Uterus (tissue), 3 donors: ENCODE measurements at regions not wholly inside any gene's neighbourhood (a gene's known extent, or its start where the extent isn't known, plus 50 kb on each side); places are given as distances from the start of the nearest gene placed in this dataset.

ENCODE experiments used
- DNase-seq, 2 donors: peaks; one replicate each; pipeline ENCODE4 v3.0.0-alpha.2; 2019 to 2020
- H3K27ac ChIP-seq, 2 donors: fragments of 200-600 bp; sonication (generic); 1 replicate in 1 of 2; 2 replicates in 1 of 2; pipeline ENCODE4 v1.5.1; 2016 to 2018
- H3K27me3 ChIP-seq, 2 donors: fragments of 200-600 bp; sonication (generic); one replicate each; pipeline ENCODE4 v1.5.1; 2018 to 2019; ENCODE audit warnings: control low read depth in 1 of 2
- H3K36me3 ChIP-seq, 2 donors: fragments of 200-600 bp; sonication (generic); one replicate each; pipeline ENCODE4 v1.5.1; 2019; ENCODE audit warnings: control low read depth in 1 of 2
- H3K4me1 ChIP-seq, 2 donors: fragments of 200-600 bp; sonication (generic); one replicate each; pipeline ENCODE4 v1.5.1; 2018 to 2019; ENCODE audit warnings: control low read depth in 1 of 2
- H3K4me3 ChIP-seq, 2 donors: fragments of 200-600 bp; sonication (generic); 1 replicate in 1 of 2; 2 replicates in 1 of 2; pipeline ENCODE4 v1.5.1; 2018 to 2019; ENCODE audit warnings: mild to moderate bottlenecking in 1 of 2
- H3K9me3 ChIP-seq, 2 donors: fragments of 200-600 bp; sonication (generic); one replicate each; pipeline ENCODE4 v1.5.1; 2019; ENCODE audit warnings: control low read depth in 1 of 2
- POLR2A ChIP-seq, 2 donors: fragments of 450-650 bp; IDR thresholded peaks; one replicate each; pipeline ENCODE4 v1.6.1; 2016; ENCODE audit warnings: antibody characterized with exemption in 2 of 2, mild to moderate bottlenecking in 1 of 2, moderate library complexity in 1 of 2
- intact Hi-C: fragments of 100-400 bp; cut with DNase I; formaldehyde crosslinking; loops from one replicate; pipeline ENCODE4 v1.15.1; 2023; ENCODE audit warnings: low total_unique reads
- TF ChIP-seq, protein P1 (sequence below), 4 experiments: fragments of 200-600 bp in 2 of 4; fragments of 450-650 bp in 2 of 4; sonication (generic) in 2 of 4; IDR thresholded peaks; one replicate each; pipeline ENCODE4 v1.5.1; 2016 to 2019; ENCODE audit warnings: antibody characterized with exemption in 4 of 4, mild to moderate bottlenecking in 2 of 4, moderate library complexity in 1 of 4
- donor health status: DM: yes; HTN: yes; CAD: no.

DNA sequence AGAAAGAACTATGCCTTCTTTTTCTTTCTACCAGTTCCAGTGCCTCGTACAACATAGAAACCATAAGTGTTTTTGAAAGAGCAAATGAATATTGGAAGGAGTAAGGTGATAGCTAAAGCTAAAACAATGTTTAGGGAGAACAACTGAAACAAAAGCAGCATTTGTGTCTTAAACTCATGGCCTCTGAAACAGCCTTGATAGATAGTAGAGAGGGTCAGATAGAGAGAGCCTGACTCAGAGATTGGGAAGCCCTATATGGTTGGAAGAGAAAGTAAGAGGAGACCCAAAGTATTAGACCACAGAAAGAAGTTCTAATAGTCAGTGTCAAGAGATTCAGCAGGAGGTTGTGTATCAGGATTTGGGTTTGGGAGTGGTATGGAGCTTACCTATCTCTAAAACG, 79.6 kb upstream of the IFNG-AS1 start:
- no peaks in the 10 kb centered on the region for H3K27me3 ChIP-seq
- H3K9me3 ChIP-seq = no peaks in the 10 kb centered on the region
- H3K4me3 ChIP-seq = no peak overlapping the region
- no peak for TF ChIP-seq POLR2A (IDR thresholded peaks at IDR 0.05)
- TF ChIP-seq, protein P1, sequence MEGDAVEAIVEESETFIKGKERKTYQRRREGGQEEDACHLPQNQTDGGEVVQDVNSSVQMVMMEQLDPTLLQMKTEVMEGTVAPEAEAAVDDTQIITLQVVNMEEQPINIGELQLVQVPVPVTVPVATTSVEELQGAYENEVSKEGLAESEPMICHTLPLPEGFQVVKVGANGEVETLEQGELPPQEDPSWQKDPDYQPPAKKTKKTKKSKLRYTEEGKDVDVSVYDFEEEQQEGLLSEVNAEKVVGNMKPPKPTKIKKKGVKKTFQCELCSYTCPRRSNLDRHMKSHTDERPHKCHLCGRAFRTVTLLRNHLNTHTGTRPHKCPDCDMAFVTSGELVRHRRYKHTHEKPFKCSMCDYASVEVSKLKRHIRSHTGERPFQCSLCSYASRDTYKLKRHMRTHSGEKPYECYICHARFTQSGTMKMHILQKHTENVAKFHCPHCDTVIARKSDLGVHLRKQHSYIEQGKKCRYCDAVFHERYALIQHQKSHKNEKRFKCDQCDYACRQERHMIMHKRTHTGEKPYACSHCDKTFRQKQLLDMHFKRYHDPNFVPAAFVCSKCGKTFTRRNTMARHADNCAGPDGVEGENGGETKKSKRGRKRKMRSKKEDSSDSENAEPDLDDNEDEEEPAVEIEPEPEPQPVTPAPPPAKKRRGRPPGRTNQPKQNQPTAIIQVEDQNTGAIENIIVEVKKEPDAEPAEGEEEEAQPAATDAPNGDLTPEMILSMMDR (IDR thresholded peaks at IDR 0.05) = no peak
- H3K36me3 ChIP-seq = no peaks in the 10 kb centered on the region
- intact Hi-C loops = no loop called here
- H3K27ac ChIP-seq = no peak overlapping the region
- DNase-seq = no peak
- no peaks in the 10 kb centered on the region for H3K4me1 ChIP-seq

DNA sequence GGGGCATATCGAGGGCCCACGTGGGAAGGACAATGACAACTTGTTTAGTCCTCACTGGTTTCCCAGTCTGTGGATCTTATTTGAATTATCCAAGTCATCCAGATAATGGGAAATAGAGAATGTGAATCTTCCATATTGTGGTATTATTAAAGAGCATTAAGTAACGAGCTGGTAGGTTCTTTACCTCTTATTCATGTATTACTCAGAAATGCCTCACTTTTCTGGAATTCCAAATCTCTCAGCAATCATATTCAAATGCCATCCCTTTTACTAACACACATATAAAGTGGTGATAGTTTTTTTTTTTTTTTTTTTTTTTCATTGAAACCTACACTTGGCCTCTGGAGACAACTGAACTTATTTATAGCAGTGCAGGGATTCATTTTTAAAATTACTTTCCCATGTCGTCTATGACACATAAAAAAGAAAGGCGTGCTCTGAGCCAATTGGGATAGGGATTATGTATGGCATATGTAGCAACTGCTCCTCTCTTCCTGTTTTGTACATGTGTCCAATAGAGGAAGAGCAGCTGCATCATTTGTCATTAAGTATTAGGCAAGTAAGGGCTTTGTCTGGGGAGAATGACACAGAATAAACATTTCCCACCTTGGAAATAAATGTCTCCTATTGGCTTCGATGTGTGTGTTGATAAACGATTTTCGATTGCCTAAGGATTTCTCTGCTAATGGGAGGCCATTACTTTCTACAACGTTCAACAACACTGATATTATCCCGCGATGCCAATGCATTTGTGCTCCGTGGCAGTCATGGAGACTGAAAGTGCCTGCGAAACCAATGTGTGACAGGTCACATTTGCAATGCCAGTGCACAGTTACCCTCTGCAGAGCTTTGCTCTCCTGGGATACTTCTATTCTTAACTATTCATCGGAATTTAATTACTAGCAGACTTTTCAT, 78.6 kb upstream of the IFNG-AS1 start:
- no peak for TF ChIP-seq POLR2A (IDR thresholded peaks at IDR 0.05)
- TF ChIP-seq, protein P1 (IDR thresholded peaks at IDR 0.05) = no peak
- Histone ChIP-seq H3K36me3 (no peaks in the 10 kb centered on the region), H3K9me3 (no peaks in the 10 kb centered on the region), H3K27ac (no peak overlapping the region), H3K27me3 (no peaks in the 10 kb centered on the region), H3K4me3 (no peak overlapping the region), H3K4me1 (no peaks in the 10 kb centered on the region)
- intact Hi-C loops = no loop called here
- DNase-seq = no peak

DNA sequence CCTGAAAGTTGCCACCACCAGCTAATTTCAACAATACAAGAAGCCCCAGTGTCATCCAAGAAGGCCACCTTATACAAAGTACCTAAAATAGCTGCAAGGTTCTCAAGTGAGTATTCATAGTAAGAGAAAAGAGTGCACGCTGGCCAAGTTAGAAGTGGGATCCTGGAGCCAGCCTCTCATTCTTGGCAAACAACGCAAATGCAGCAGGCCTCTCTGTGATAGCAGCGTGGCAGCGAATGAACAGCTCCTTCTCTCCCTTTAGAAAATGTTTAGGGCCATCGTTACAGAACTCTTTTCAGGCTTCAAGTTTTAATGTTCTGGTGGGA, 78.0 kb upstream of the IFNG-AS1 start:
- H3K4me1 ChIP-seq = no peaks in the 10 kb centered on the region
- intact Hi-C loops = no loop called here
- no peak overlapping the region for H3K4me3 ChIP-seq
- H3K27ac ChIP-seq = no peak overlapping the region
- H3K27me3 ChIP-seq = no peaks in the 10 kb centered on the region
- H3K9me3 ChIP-seq = no peaks in the 10 kb centered on the region
- no peak for TF ChIP-seq POLR2A (IDR thresholded peaks at IDR 0.05)
- TF ChIP-seq, protein P1 (IDR thresholded peaks at IDR 0.05) = no peak
- H3K36me3 ChIP-seq = no peaks in the 10 kb centered on the region
- no peak for DNase-seq

DNA sequence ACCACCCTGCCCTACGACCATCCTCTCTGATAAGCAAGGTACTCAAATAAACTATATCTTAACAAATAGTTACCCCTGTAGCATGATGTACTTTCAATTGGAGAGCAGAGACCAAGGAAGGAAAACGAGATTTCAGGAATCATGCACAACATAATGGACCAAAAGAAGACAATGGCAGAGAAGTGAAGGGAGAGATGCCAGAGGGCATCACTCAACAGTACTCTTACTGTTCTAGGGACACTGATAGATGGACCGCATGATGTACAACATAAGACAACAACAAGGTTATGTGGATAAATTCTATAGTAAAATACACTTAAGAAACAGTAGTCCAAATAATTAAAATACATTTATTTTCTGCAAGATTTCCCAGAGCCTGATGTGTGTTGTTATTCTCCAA, 77.5 kb upstream of the IFNG-AS1 start:
- no peak overlapping the region for H3K27ac ChIP-seq
- no peaks in the 10 kb centered on the region for H3K9me3 ChIP-seq
- no peak overlapping the region for H3K4me3 ChIP-seq
- DNase-seq = no peak
- H3K27me3 ChIP-seq = no peaks in the 10 kb centered on the region
- no peaks in the 10 kb centered on the region for H3K36me3 ChIP-seq
- no peaks in the 10 kb centered on the region for H3K4me1 ChIP-seq
- TF ChIP-seq POLR2A (IDR thresholded peaks at IDR 0.05) = no peak
- TF ChIP-seq, protein P1 (IDR thresholded peaks at IDR 0.05) = no peak
- intact Hi-C loops = no loop called here

DNA sequence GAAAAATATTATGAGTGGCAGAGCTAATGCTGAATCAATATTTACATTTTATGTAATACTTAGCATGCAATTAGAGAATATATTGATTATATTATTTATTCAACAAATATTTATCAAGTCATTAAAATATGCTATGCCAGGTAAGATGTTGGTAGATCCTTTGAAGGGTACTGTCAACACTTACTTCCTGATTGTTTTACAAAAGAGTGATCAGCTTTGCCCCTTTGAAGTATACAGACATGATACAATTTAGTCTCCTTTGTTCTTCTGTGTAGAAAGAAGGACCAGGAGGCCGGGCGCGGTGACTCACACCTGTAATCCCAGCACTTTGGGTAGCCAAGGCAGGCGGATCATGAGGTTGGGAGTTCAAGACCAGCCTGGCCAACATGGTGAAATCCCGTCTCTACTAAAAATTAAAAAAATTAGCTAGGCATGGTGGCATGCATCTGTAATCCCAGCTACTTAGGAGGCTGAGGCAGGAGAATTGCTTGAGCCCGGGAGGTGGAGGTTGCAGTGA, 73.9 kb upstream of the IFNG-AS1 start:
- intact Hi-C loops = no loop called here
- TF ChIP-seq, protein P1 (IDR thresholded peaks at IDR 0.05) = no peak
- no peak for TF ChIP-seq POLR2A (IDR thresholded peaks at IDR 0.05)
- Histone ChIP-seq H3K4me3 (no peak overlapping the region), H3K9me3 (no peaks in the 10 kb centered on the region), H3K27ac (no peak overlapping the region), H3K36me3 (no peaks in the 10 kb centered on the region), H3K4me1 (peaks cover 0 to 3% of the 10 kb centered on the region in 2 donors), H3K27me3 (no peaks in the 10 kb centered on the region)
- no peak for DNase-seq
